ENCODE measurements at regions not wholly inside any gene's neighbourhood (a gene's known extent, or its start where the extent isn't known, plus 50 kb on each side); places are given as distances from the start of the nearest gene placed in this dataset.
"Not testable (repeated sequence)": the region's sequence is repeated elsewhere in the genome, so short reads cannot be mapped to it uniquely, and the experiment has no call there.

DNA sequence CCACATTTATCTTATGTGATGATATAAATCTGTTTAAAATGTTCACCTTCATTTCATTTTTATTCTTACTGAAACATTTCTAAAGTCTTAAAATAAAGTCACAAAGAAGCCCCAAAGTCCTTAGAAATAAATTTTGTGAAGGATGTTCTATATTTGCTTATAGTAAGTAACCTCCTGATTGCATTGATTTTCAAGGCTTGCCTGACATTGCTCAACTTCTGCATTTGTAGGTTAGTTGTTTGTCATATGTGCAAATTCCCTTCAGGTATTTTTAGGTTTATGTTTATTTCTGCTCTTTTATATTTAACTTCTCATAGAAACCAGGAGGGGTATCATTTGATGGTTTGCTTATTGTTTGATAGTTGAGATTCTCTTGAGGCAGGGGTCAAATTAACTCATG is 417.8 kb downstream of the ARL4A start:
- no peak overlapping the region for H3K27ac ChIP-seq (ENCODE audit: low read length)
- H3K4me3 ChIP-seq (ENCODE audit: low read length in 2 of 2): no peak overlapping the region
- no peaks in the 10 kb centered on the region for H3K36me3 ChIP-seq (ENCODE audit: control insufficient read depth in 2 of 2, insufficient read depth in 2 of 2, low read length in 2 of 2)
- no peaks in the 10 kb centered on the region for H3K4me1 ChIP-seq (ENCODE audit: control insufficient read depth, insufficient read depth, low read length)
- H3K9ac ChIP-seq (ENCODE audit: low read length in 2 of 2): no peak overlapping the region
- no peaks in the 10 kb centered on the region for H3K27me3 ChIP-seq (ENCODE audit: control insufficient read depth in 1 of 2, insufficient read depth in 2 of 2, low read length in 2 of 2)
- no peaks in the 10 kb centered on the region for H3K9me3 ChIP-seq (ENCODE audit: control insufficient read depth in 2 of 2, low read length in 2 of 2)

DNA sequence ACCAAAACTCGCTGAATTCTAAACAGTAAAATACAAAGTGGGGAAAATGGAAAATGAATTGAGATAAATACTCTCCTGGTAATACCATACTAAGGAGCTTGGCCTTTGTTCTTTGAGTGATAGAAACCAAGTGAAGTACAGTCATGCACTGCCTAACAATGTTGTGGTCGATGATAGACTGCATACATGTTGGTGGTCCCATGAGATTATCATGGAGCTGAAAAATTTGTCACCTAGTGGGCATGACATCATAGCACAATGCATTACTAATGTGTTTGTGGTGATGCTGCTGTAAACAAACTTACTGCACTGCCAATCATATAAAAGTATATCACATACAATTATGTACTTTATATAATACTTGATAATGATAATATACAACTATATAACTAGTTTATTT is 419.1 kb downstream of the ARL4A start:
- Histone ChIP-seq H3K9me3 (ENCODE audit: control insufficient read depth in 2 of 2, low read length in 2 of 2) (no peaks in the 10 kb centered on the region), H3K4me1 (ENCODE audit: control insufficient read depth, insufficient read depth, low read length) (no peaks in the 10 kb centered on the region), H3K27ac (ENCODE audit: low read length) (no peak overlapping the region), H3K9ac (ENCODE audit: low read length in 2 of 2) (no peak overlapping the region), H3K4me3 (ENCODE audit: low read length in 2 of 2) (no peak overlapping the region), H3K27me3 (ENCODE audit: control insufficient read depth in 1 of 2, insufficient read depth in 2 of 2, low read length in 2 of 2) (no peaks in the 10 kb centered on the region), H3K36me3 (ENCODE audit: control insufficient read depth in 2 of 2, insufficient read depth in 2 of 2, low read length in 2 of 2) (no peaks in the 10 kb centered on the region)

DNA sequence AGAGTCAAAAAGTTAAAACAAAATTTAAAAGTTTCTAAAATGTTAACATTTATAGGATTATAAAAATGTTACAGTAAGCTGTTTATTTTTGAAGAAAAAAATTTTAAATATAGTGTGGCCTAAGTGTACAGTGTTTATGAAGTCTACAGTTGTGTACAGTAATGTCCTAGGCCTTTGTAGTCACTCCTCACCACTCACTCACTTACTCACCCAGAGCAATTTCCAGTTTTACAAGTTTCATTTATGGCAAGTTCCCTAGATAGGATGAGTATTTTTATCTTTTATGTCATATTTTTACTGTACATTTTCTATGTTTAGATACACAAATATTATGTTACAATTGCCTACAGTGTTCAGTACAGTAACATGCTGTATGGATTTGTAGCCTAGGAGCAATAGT is 419.9 kb downstream of the ARL4A start:
- Histone ChIP-seq H3K4me3 (ENCODE audit: low read length in 2 of 2) (no peak overlapping the region), H3K36me3 (ENCODE audit: control insufficient read depth in 2 of 2, insufficient read depth in 2 of 2, low read length in 2 of 2) (no peaks in the 10 kb centered on the region), H3K27me3 (ENCODE audit: control insufficient read depth in 1 of 2, insufficient read depth in 2 of 2, low read length in 2 of 2) (no peaks in the 10 kb centered on the region), H3K4me1 (ENCODE audit: control insufficient read depth, insufficient read depth, low read length) (no peaks in the 10 kb centered on the region), H3K9ac (ENCODE audit: low read length in 2 of 2) (no peak overlapping the region), H3K27ac (ENCODE audit: low read length) (no peak overlapping the region), H3K9me3 (ENCODE audit: control insufficient read depth in 2 of 2, low read length in 2 of 2) (no peaks in the 10 kb centered on the region)

DNA sequence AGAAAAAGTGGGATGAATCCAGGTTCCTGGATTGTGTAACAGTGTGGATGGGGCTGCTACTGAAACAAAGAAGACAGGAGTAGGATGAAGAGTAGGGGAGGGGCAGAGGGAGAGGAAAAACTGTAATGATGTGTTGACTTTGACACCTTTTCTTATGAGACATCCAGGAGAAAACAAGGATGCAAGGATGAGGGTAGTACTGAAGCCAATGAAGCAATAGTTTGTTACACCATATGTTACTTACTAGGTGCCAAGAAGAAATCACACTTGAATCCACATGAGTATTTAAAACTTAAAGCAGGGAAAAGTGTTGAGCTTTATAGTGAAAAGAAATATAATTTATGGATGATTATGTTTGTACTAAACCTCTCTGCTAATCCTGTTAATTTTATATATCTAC is 420.6 kb downstream of the ARL4A start:
- no peaks in the 10 kb centered on the region for H3K9me3 ChIP-seq (ENCODE audit: control insufficient read depth in 2 of 2, low read length in 2 of 2)
- H3K27me3 ChIP-seq (ENCODE audit: control insufficient read depth in 1 of 2, insufficient read depth in 2 of 2, low read length in 2 of 2): no peaks in the 10 kb centered on the region
- H3K4me1 ChIP-seq (ENCODE audit: control insufficient read depth, insufficient read depth, low read length): no peaks in the 10 kb centered on the region
- no peak overlapping the region for H3K9ac ChIP-seq (ENCODE audit: low read length in 2 of 2)
- no peak overlapping the region for H3K4me3 ChIP-seq (ENCODE audit: low read length in 2 of 2)
- no peak overlapping the region for H3K27ac ChIP-seq (ENCODE audit: low read length)
- H3K36me3 ChIP-seq (ENCODE audit: control insufficient read depth in 2 of 2, insufficient read depth in 2 of 2, low read length in 2 of 2): no peaks in the 10 kb centered on the region

DNA sequence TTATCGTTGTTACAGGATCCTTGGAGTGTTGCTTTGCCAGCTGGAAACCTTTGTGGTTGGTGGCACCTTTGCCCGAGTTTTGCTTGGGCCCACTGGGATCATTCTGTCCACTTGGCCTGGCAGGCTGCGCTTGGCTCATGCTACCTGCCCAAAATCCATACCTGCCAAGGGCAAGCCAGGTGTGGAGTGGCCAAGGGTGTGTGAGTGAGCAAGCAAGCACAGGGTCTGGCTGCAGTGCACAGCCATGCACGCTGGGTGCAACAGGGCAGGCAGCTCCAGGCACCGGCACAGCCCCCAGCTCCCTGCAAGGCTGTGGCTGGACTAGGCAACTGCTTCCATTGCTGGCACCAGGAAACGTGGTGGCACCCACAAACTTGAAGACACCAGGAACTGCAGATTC is 421.8 kb downstream of the ARL4A start:
- H3K27ac ChIP-seq (ENCODE audit: low read length): no peak overlapping the region
- H3K36me3 ChIP-seq (ENCODE audit: control insufficient read depth in 2 of 2, insufficient read depth in 2 of 2, low read length in 2 of 2): no peaks in the 10 kb centered on the region
- H3K9ac ChIP-seq (ENCODE audit: low read length in 2 of 2): no peak overlapping the region
- no peaks in the 10 kb centered on the region for H3K4me1 ChIP-seq (ENCODE audit: control insufficient read depth, insufficient read depth, low read length)
- no peaks in the 10 kb centered on the region for H3K27me3 ChIP-seq (ENCODE audit: control insufficient read depth in 1 of 2, insufficient read depth in 2 of 2, low read length in 2 of 2)
- H3K9me3 ChIP-seq (ENCODE audit: control insufficient read depth in 2 of 2, low read length in 2 of 2): no peaks in the 10 kb centered on the region
- H3K4me3 ChIP-seq (ENCODE audit: low read length in 2 of 2): no peak overlapping the region

DNA sequence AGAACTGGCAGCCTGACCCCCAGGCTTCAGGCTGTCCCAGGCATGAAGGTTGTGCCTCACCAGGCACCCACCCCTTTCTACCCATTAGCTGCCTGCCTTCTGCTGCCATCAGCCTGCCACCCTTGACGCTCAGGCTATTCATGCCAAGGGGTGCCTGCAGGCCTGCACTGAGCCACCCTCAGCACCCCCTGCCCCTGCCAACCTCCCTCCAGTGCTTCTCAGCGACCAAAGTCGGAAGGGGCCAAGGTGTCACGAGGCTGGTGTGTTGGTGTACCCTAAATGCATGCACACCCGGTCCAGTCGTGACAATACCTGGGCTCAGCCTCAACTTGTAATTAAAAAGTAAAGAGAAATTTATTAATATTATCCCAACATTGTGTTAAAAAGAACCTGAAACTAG is 422.7 kb downstream of the ARL4A start:
- Histone ChIP-seq H3K27ac (ENCODE audit: low read length) (no peak overlapping the region), H3K36me3 (ENCODE audit: control insufficient read depth in 2 of 2, insufficient read depth in 2 of 2, low read length in 2 of 2) (no peaks in the 10 kb centered on the region), H3K9ac (ENCODE audit: low read length in 2 of 2) (no peak overlapping the region), H3K27me3 (ENCODE audit: control insufficient read depth in 1 of 2, insufficient read depth in 2 of 2, low read length in 2 of 2) (no peaks in the 10 kb centered on the region), H3K4me3 (ENCODE audit: low read length in 2 of 2) (no peak overlapping the region), H3K4me1 (ENCODE audit: control insufficient read depth, insufficient read depth, low read length) (no peaks in the 10 kb centered on the region), H3K9me3 (ENCODE audit: control insufficient read depth in 2 of 2, low read length in 2 of 2) (no peaks in the 10 kb centered on the region)

DNA sequence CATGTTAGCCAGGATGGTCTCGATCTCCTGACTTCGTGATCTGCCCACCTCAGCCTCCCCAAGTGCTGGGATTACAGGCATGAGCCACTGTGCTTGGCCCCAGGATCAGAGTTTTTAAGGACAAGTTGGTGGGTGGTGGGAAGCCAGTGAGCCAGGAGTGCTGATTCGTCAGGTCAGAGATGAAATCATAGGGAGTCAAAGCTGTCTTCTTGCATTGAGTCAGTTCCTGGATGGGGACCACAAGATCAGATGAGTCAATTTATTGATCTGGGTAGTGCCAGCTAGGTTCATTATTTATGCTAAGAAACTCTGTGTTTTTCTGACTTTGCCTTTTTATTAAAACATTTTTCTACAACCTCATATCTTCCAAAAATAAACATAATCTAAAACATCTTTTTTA is 423.8 kb downstream of the ARL4A start:
- Histone ChIP-seq H3K9ac (ENCODE audit: low read length in 2 of 2) (no peak overlapping the region), H3K27ac (ENCODE audit: low read length) (no peak overlapping the region), H3K4me3 (ENCODE audit: low read length in 2 of 2) (no peak overlapping the region), H3K4me1 (ENCODE audit: control insufficient read depth, insufficient read depth, low read length) (no peaks in the 10 kb centered on the region), H3K9me3 (ENCODE audit: control insufficient read depth in 2 of 2, low read length in 2 of 2) (no peaks in the 10 kb centered on the region), H3K27me3 (ENCODE audit: control insufficient read depth in 1 of 2, insufficient read depth in 2 of 2, low read length in 2 of 2) (no peaks in the 10 kb centered on the region), H3K36me3 (ENCODE audit: control insufficient read depth in 2 of 2, insufficient read depth in 2 of 2, low read length in 2 of 2) (no peaks in the 10 kb centered on the region)

DNA sequence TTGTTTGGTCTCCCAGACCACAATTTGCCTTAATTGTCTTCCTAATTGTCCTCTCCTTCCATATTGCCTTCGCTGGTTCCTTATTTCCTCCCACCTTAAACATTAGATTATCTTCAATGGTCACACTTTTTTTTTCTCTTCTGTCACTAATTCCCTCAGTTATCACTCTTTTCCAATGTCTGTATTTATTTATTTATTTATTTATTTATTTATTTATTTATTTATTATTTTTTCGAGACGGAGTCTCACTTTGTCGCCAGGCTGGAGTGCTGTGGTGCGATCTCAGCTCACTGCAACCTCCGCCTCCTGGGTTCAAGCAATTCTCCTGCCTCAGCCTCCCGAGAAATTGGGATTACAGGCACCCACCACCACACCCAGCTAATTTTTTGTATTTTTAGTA is 426.8 kb downstream of the ARL4A start:
- H3K4me3 ChIP-seq (ENCODE audit: low read length in 2 of 2); H3K4me1 ChIP-seq (ENCODE audit: control insufficient read depth, insufficient read depth, low read length); H3K9ac ChIP-seq (ENCODE audit: low read length in 2 of 2); H3K27me3 ChIP-seq (ENCODE audit: control insufficient read depth in 1 of 2, insufficient read depth in 2 of 2, low read length in 2 of 2); H3K27ac ChIP-seq (ENCODE audit: low read length); H3K36me3 ChIP-seq (ENCODE audit: control insufficient read depth in 2 of 2, insufficient read depth in 2 of 2, low read length in 2 of 2); H3K9me3 ChIP-seq (ENCODE audit: control insufficient read depth in 2 of 2, low read length in 2 of 2): not testable (repeated sequence)

DNA sequence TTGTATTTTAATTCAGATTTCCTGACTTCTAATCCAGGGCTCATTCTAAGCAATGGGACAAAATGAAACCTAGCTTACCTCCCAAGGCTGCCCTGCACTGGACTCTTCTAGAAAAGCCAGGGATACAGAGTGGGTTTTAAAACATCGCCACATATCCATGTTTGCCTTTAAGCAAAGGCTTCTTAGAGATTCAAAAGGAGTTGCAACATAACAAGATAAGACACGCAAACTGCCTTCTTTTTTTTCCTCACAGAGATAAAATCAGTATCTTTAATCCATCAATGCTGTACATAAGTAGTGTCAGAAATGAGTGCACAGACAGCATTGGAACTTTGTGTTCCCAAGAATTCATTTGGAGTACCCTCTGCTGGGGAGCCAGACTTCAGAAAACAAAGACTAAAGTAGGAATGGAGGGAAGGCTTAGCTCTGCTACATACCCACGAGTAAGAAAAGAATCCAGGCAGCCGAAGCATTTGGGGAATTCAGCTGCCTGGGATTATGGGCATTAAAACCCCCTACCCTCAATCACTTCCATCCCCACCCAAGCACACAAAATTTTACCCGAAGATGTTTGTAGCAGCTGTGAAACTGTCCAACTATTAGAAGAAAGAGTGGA is 427.8 kb downstream of the ARL4A start:
- no peak overlapping the region for H3K27ac ChIP-seq (ENCODE audit: low read length)
- no peaks in the 10 kb centered on the region for H3K9me3 ChIP-seq (ENCODE audit: control insufficient read depth in 2 of 2, low read length in 2 of 2)
- H3K4me1 ChIP-seq (ENCODE audit: control insufficient read depth, insufficient read depth, low read length): no peaks in the 10 kb centered on the region
- H3K27me3 ChIP-seq (ENCODE audit: control insufficient read depth in 1 of 2, insufficient read depth in 2 of 2, low read length in 2 of 2): no peaks in the 10 kb centered on the region
- H3K4me3 ChIP-seq (ENCODE audit: low read length in 2 of 2): no peak overlapping the region
- H3K36me3 ChIP-seq (ENCODE audit: control insufficient read depth in 2 of 2, insufficient read depth in 2 of 2, low read length in 2 of 2): no peaks in the 10 kb centered on the region
- no peak overlapping the region for H3K9ac ChIP-seq (ENCODE audit: low read length in 2 of 2)

DNA sequence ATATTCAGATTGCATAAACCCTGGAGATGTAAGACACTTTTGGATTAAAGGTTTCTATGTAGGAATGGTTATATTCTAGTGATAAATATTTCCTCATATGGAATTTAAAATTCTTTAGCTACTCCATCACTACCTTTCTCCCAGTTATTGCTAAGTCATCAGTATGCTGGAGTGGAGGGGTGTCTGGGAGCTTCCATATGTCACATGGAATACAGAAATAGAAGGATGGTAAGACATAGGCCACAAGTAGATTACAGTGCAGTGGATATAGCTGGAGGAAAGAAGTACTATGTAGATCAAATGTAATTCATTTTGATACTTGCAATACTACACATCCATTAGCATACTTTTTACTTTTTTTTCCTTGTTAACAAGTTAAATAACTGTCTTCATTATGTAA is 428.4 kb downstream of the ARL4A start:
- Histone ChIP-seq H3K4me1 (ENCODE audit: control insufficient read depth, insufficient read depth, low read length) (no peaks in the 10 kb centered on the region), H3K9ac (ENCODE audit: low read length in 2 of 2) (no peak overlapping the region), H3K4me3 (ENCODE audit: low read length in 2 of 2) (no peak overlapping the region), H3K27me3 (ENCODE audit: control insufficient read depth in 1 of 2, insufficient read depth in 2 of 2, low read length in 2 of 2) (no peaks in the 10 kb centered on the region), H3K36me3 (ENCODE audit: control insufficient read depth in 2 of 2, insufficient read depth in 2 of 2, low read length in 2 of 2) (no peaks in the 10 kb centered on the region), H3K27ac (ENCODE audit: low read length) (no peak overlapping the region), H3K9me3 (ENCODE audit: control insufficient read depth in 2 of 2, low read length in 2 of 2) (no peaks in the 10 kb centered on the region)

DNA sequence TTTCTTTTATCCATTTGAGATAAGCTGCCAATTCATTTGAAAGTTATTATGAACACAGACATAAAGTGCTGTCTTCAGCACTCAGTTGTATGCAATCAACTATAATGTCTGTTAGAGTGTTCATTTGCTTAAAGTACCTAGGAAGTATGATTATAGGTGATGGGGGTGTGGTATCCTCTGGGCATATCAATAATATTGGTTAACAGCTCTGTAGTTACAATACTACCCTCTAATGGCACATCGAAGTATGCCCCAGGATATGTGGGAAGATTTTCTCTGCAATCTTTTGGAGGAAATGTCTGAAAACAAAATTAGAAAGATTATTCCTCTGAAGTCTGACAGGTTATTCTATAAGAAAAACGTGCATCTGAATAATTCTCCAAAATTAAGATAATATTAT is 429.7 kb downstream of the ARL4A start:
- Histone ChIP-seq H3K36me3 (ENCODE audit: control insufficient read depth in 2 of 2, insufficient read depth in 2 of 2, low read length in 2 of 2) (no peaks in the 10 kb centered on the region), H3K9me3 (ENCODE audit: control insufficient read depth in 2 of 2, low read length in 2 of 2) (no peaks in the 10 kb centered on the region), H3K4me3 (ENCODE audit: low read length in 2 of 2) (no peak overlapping the region), H3K27me3 (ENCODE audit: control insufficient read depth in 1 of 2, insufficient read depth in 2 of 2, low read length in 2 of 2) (no peaks in the 10 kb centered on the region), H3K27ac (ENCODE audit: low read length) (no peak overlapping the region), H3K9ac (ENCODE audit: low read length in 2 of 2) (no peak overlapping the region), H3K4me1 (ENCODE audit: control insufficient read depth, insufficient read depth, low read length) (no peaks in the 10 kb centered on the region)

All from stomach smooth muscle (tissue), 2 donors.